NCI-H146 treated with DMSO at 0.1 percent for 48 hours (cell line): ENCODE measurements at regions not wholly inside any gene's neighbourhood (a gene's known extent, or its start where the extent isn't known, plus 50 kb on each side); places are given as distances from the start of the nearest gene placed in this dataset.
"Not testable (repeated sequence)": the region's sequence is repeated elsewhere in the genome, so short reads cannot be mapped to it uniquely, and the experiment has no call there.

ENCODE experiments used
- DNase-seq: peaks from one replicate; lab custom pipeline; 2025; ENCODE audit not compliant: unreplicated experiment; lab: John Stamatoyannopoulos, UW

DNA sequence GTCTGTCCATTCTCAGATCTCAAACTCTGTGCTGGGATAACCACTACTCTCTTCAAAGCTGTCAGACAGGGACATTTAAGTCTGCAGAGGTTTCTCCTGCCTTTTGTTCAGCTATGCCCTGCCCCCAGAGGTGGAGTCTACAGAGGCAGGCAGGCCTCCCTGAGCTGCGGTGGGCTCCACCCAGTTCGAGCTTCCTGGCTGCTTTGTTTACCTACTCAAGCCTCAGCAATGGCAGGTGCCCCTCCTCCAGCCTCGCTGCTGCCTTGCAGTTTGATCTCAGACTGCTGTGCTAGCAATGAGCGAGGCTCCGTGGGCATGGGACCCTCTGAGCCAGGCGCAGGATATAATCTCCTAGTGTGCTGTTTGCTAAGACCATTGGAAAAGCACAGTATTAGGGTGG is 53.1 kb upstream of the HUNK start:
- DNase-seq = not testable (repeated sequence)

DNA sequence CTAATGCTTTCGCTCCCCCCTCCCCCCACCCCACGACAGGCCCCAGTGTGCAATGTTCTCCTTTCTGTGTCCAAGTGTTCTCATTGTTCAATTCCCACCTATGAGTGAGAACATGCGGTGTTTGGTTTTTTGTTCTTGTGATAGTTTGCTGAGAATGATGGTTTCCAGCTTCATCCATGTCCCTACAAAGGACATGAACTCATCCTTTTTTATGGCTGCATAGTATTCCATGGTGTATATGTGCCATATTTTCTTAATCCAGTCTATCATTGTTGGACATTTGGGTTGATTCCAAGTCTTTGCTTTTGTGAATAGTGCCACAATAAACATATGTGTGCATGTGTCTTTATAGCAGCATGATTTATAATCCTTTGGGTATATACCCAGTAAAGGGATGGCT is 58.5 kb upstream of the HUNK start:
- not testable (repeated sequence) for DNase-seq

DNA sequence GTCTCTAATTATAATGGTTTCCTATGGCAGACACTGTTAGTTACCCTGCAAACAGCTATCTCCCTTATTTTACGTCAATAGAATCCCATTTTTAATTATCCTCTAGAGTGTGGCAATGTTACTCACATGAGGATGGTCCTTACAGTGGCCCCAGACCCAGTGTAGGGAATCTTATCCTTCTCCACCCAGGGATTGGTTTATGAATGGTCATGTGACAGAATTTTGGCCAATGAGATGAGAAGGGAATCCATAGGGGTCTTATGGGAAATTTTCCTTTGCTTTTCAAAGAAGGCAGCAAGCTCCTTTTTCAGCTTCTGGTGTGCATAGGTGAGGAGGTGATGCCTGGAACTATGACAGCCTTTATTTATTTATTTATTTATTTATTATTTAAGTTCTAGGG is 59.0 kb upstream of the HUNK start:
- no peak for DNase-seq

DNA sequence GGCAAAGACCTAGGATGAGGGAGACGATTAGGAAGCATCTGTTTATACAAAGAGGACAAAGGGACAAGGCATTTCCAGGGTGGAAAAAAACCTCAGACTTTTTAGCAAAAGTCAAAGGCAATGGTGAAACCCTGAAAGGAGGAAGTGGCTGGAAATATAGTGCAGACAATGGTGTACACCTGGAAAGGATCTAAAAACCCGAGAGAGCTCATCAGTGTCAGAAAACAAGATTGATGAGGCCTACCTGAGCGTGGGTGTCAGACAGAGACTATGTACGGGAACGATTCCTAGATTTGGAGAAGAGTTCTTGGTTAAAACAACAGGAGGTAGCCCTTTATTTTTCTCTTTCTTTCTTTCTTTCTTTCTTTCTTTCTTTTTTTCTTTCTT is 68.8 kb upstream of the HUNK start:
- no peak for DNase-seq

DNA sequence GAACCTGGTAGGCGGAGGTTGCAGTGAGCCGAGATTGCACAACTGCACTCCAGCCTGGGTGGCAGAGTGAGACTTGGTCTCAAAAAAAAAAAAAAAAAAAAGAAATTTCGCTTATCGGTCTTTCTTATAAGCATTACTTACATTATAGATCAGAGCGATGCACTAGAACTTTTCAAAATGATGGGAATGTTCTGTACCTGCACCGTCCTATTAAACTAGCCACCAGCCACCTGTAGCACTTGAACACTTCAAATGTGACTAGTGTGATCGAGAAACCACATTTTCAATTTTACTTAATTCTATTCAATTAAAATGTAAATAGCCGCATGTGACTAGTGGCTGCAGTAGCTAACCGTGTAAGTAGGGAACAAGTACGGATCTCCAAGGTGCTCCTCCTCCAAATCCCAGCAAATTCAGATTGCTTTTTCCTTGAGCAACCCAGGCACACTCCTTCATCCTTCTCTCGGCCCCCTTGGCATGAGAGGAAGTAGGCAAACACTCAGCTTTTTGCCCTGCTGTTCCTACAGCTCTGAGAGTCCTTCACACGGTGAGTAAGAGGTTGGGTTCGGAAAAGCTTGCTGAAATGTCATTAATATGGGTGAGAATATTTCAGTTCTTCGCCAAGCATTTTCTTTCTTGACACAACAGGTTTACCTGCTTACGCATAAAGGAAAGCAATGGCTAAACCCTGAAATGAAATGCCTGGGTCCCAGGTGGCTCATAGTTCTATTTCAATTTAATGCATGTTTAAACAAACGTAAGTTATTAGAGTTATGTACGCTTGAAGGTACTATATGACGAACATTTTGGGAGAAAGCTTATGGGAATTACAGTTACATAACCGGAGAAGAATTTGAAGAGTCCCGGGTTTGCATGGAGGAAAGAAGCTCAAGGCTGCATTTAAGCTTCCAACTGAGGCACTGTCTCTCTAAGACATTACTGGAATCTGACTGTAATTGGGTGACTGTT is 69.5 kb upstream of the HUNK start:
- no peak for DNase-seq

DNA sequence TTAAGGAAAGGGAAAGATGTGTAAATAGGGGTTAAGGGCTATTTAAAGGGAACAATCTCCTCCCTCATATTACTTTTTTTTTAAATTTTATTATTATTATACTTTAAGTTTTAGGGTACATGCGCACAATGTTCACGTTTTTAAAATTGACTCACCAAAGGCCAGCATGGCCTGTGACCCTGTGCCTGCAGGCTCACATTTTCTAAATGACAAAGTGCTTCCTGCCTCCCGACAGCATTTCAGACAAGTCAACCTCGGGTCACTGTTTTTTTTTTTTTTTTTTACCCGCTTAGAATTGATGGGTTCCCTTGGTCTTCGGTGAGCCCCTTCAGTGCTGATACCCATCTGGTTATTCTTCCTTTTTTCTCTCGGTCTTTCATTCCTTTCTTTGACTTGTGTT is 70.4 kb upstream of the SCAF4 start:
- no peak for DNase-seq

DNA sequence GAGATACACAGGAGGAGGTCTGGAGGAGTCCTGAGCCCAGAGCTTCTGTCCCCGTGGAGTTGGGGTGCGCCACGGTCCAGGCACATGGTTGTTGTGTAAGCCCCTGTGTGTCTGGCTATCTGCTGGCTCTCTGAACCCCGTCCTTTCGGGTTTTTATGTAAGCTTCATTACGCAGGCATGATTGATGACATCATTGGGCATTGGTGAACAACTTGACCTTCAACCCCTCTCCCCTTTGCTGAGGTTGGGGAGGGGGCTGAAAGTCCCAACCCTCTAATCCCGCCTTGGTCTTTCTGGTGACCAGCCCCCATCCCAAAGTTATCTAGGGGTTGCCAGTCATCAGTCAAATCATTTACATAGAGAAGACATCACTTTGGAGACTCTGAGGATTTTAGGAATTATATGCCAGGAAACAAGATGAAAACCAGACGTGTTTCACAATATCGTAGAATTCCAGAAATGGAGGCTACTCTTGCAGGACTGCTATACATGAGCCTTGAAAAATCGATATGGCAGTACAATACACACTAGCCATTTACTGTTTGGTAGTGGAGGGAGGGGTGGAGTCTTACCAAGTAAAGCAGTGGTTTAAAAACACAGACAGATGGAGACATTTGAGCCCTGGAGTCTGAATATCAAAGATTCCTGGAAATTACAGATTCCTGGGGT is 69.8 kb upstream of the SCAF4 start:
- no peak for DNase-seq

DNA sequence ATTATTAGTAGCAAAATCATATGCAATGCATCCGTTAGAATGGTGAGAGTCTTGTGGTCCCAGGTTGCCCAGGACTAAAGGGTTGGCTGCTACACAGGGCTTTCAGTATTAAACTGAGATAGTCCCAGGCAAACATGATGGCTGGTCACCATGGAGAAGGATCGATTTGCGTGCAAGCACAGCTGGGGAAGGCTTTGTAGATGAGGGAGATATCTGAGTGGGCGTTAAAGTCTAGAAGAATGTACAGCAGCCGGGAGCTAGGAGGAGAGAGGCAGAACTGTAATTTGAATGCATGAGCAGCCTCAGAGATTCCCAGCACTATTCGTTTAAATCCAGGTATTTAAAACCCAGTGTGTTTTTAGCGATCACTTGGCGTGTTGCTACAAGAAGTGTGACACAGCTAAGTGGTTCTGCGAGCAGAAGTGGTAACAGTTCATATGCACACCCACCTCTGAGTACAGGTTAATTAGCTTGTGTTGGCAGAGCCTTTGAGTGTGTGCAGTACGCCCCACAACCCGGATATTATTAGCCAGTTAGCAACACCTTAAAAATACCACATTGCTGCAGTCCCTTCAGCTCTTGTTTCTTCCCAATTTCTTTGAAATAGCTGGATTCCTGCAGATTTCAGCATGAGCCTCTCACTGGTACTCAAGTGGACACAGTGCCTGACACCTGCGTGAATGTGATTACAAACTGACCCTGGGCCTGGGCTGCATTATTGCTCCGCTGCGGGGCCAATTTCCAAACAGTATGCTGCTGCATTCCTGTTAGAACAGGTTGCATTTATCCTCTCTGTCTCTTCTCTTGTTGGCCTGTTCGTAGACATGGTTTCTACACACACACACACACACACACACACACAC is 67.2 kb upstream of the SCAF4 start:
- DNase-seq = no peak

DNA sequence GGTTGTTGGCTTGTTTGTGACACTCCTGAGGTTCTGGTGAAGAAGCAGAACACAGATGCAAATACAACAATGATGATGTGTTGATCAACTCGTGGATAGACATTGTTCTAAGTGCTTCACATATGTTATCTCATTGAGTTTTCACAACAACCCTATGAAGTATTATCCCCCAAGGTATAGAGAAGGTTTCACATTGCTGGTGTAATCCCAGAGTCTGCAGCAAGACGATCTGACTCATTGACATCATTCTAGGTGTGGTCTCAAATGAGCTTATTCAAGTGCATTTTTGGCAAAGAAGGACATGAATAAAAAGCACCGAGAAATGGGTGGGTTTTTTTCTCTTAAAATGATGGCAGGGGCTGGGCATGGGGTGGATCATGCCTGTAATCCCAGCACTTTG is 64.1 kb upstream of the SCAF4 start:
- DNase-seq = no peak

DNA sequence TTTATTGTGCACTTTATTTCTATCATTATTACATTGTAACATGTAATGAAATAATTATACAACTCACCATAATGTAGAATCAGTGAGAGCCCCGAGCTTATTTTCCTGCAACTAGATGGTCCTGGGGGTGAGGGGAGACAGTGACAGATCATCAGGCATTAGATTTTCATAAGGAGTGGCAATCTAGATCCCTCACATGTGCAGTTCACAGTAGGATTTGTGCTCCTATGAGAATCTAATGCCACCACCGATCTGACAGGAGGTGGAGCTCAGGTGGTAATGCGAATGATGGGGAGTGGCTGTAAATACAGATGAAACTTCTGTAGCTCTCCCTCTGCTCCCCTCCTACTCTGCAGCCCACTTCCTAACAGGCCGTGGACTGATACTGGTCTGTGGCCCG is 58.5 kb upstream of the SCAF4 start:
- DNase-seq = not testable (repeated sequence)

DNA sequence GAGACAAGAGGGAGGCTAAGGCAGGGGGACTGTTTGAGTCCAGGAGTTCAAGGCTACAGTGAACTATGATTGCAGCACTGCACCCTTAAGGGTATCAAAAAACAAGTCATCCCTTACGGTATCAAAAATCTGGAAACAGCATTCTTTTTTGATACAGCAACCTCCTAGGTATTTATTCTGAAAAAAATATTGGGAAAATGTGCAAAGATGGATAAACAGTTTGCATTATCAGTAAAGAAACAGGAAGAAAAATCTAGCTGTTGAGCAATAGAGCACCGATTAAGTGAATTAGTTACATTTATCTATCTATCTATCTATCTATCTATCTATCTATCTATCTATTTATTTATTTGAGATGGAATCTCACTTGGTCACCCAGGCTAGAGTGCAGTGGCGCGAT is 56.7 kb upstream of the SCAF4 start:
- no peak for DNase-seq

DNA sequence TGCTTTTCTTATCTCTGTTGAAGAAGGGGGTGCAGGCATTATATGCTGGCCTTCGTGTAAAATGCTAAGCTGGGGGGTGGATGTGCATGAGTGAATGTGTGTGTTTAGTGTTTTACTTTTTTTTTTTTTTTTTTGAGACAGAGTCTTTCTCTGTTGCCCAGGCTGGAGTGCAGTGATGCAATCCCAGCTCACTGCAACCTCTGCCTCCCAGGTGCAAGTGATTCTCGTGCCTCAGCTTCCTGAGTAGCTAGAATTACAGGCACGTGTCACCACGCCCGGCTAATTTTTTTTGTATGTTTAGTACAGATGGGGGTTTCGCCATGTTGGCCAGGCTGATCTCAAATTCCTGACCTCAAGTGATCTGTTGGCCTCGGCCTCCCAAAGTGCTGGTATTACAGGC is 55.8 kb upstream of the SCAF4 start:
- not testable (repeated sequence) for DNase-seq

DNA sequence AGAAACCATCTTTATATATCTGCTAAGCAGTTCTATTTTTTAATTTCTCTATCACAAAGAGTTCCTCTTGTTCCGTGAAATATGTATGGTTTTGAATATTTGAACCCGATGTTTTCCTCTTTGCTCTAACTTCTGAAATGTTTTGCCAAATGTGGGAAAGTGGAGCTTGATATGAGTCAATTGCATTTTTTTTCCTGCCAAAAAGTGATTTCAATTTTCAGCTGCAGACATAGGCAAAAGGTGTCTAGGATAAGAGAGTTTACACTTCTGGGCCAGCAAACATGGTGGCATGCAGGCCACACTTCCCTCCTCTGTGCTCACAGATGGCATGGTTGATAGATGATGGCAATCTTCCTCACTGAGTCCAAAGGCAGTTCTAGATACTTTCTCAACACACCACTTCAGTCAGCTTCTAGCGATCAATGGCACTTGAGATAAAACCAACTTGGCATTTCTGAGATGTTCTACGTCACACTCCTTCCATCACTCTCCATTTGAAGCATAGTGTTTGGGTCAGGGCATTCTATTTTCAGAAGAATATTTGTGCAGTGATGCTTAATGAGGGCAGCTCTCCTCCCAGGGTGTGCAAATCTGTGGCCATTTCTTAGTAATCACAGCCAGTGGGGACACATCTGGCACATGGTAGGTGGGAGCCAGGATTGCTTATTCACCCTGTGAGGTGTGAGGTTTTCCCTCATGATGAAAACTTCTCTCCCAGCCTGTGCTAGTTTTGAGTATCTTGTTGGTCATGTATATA is 54.4 kb upstream of the SCAF4 start:
- no peak for DNase-seq

DNA sequence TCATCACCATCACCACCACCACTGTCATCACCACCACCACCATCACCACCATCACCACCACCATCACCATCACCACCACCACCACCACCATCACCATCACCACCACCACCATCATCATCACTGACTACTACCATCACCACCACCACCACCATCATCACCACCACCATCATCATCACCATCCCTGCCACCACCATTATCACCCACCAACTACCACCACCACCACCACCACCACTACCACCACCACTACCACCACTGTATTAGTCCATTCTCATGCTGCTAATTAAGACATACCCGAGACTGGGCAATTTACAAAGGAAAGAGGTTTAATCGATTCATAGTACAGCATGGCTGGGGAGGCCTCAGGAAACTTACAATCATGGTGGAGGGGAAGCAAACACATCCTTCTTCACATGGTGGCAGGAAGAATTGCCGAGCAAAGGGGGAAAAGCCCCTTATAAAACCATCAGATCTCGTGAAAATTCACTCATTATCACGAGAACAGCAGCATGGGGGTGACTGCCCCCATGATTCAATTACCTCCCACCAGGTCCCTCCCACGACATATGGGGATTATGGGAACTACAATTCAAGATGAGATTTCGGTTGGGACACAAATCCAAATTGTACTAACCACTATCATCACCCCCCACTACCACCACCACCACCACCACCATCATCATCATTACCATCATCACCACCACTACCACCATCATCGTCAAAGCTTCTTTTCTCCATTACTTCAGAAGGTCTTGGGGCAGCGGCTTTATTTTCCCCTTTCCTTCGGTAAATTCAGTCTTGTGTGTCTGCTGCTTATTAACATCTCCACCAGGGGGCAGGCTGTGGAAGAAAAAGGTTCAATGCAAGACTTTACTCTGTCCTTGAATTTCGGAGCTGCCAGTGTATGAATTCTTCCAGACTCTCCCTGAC is 53.6 kb upstream of the SCAF4 start:
- DNase-seq = peak; percentile 5

DNA sequence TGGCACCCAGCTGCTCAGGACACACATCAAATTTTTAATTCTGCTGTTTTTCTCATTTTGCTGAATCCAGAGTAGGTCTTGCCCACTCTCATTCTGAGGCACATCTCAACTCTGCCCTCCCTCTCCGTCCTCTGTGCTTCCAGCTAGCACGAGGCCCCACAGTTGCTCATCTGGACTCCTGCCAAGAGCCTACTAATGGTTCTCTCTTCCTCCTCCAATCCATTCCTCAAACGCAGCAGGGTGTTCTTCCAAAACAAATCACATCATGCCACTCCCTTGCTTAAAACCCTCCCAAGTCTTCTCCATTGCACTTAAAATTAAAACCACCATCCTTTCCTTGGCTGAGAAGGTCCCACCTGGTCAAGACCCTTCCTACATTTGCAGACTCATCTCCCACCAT is 49.8 kb upstream of the SCAF4 start:
- DNase-seq = no peak
